GM20000 (cell line): ENCODE measurements at regions not wholly inside any gene's neighbourhood (a gene's known extent, or its start where the extent isn't known, plus 50 kb on each side); places are given as distances from the start of the nearest gene placed in this dataset.
"Not testable (repeated sequence)": the region's sequence is repeated elsewhere in the genome, so short reads cannot be mapped to it uniquely, and the experiment has no call there.

Experiments
- DNase-seq: peaks from one replicate; pipeline ENCODE4 v3.0.0; 2012; ENCODE audit warnings: low spot score
- TF ChIP-seq, protein P1 (sequence below): IDR thresholded peaks from 2 replicates; pipeline ENCODE4 v1.5.1; 2012; ENCODE audit warnings: mild to moderate bottlenecking, control low read depth; ENCODE audit errors: extremely low read depth, missing control alignments

DNA sequence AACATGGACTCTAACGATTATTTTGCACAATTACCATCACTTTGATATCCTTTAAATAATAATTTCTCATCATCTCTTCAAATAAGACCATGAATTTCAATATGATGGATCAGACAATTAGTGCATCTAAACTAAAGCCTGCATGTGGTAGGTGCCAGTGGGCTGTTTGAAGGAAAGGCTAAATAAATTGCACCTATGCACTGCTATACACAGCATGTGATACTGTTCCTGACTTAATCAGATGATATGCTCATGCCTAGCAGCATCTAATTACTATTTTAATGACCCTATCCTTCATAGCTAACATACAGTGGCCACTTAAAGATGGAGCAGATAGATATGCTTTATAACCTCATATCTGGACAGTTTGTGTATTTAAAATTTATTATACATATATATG, 731.6 kb upstream of the MANEA start:
- TF ChIP-seq, protein P1, sequence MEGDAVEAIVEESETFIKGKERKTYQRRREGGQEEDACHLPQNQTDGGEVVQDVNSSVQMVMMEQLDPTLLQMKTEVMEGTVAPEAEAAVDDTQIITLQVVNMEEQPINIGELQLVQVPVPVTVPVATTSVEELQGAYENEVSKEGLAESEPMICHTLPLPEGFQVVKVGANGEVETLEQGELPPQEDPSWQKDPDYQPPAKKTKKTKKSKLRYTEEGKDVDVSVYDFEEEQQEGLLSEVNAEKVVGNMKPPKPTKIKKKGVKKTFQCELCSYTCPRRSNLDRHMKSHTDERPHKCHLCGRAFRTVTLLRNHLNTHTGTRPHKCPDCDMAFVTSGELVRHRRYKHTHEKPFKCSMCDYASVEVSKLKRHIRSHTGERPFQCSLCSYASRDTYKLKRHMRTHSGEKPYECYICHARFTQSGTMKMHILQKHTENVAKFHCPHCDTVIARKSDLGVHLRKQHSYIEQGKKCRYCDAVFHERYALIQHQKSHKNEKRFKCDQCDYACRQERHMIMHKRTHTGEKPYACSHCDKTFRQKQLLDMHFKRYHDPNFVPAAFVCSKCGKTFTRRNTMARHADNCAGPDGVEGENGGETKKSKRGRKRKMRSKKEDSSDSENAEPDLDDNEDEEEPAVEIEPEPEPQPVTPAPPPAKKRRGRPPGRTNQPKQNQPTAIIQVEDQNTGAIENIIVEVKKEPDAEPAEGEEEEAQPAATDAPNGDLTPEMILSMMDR = no peak
- DNase-seq = no peak

DNA sequence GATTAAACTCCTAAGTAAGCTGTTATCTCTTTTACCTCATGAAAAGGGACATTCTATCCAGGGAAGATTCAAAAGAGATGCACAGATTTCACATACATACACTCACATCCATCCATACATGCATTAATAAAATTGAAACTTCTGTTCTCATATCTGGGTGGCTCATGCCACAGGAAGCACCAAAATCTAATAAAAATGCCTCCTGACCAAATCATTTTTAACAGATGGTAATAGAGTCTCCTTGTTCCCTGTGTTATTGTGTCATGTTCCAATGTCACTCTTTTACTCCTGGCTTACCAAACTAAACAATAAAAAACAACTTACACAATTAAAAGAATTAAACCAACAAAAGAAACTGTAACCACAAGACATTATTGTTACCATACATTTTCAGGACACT, 742.1 kb upstream of the MANEA start:
- no peak for DNase-seq
- TF ChIP-seq, protein P1 = no peak

DNA sequence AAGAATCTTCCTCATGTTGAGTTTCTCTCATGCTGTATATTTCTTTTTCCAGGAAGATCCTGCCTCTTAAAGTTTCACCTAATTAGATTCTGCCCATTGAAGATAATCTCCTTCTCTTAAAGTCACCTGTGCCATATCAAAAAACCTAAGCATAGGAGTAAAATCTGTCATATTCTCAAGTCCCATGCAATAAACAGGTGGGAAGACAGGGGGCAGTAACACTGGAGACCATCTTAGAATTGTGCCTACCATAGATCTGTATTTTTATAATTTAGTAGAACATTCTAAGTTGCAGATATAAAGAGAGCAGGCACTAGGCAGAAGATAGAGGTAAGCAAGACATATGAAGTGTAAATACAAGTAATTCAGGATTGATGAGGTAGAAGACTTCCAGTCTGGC, 763.5 kb upstream of the MANEA start:
- DNase-seq = no peak
- TF ChIP-seq, protein P1 = no peak

DNA sequence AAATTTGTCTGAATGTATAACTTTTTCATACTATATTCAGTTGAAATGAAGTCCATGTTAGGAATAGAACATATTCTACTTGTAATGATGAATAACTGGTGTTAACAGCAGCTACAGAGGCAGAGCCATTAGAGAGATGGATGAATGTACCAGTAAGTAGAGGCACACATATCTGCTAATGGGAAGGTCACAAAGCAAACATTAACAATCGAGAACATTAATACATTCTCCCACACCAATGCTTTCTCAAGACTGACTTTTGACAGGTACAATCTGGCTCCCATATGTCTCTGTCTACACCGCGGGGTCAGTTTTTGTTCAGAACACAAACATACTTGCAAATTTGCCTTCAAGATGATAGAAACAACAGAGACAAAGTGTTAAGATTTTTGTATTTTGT, 776.0 kb upstream of the MANEA start:
- DNase-seq = no peak
- TF ChIP-seq, protein P1 = no peak

DNA sequence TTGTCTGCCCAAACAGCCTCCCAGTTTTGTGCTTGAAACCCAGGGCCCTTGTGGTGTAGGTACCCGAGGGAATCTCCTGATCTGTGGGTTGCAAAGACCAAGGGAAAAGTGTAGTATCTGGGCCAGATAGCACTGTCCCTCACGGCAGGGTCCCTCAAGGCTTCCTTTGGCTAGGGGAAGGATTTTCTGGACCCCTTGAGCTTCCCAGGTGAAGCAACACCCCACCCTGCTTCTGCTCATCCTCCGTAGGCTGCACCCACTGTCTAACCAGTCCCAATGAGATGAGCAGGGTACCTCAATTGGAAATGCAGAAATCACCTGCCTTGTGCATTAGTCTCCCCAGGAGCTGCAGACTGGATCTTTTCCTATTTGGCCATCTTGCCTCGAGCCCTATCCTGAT, 791.8 kb upstream of the MANEA start:
- TF ChIP-seq, protein P1 = no peak
- no peak for DNase-seq

DNA sequence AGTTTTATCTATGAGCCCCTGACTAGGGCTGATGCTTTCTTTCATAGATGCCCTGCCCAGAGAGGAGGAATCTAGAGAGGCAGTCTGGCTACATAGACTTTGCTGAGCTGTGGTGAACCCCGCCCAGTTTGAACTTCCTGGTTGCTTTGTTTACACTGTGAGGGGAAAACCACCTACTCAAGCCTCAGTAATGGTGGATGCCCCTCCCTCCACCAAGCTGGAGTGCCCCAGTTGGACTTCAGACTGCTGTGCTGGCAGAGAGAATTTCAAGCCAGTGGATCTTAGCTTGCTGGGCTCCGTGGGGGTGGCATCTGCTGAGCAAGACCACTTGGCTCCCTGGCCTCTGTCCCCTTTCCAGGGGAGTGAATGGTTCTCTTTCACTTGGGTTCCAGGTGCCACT, 792.3 kb upstream of the MANEA start:
- not testable (repeated sequence) for DNase-seq

DNA sequence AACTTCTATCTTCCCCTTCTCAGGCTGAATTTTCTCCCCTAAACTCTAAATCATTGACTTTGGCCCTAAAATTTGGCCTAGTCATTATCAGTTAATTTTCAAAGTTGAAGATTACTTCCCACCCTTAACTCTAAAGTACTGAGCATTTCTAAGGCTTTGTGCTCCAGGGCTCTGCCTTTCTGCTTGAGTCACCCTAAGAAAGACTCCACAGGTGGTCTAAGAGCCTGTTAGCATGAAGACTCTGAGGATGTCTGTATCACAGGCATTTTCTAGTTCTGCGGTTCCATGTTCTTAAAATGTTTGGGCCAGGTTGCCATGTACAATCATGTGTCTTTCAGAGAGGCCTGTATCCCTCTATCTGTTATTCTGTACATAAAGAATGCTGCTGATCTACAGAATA, 808.1 kb upstream of the MANEA start:
- no peak for DNase-seq
- TF ChIP-seq, protein P1 = no peak

DNA sequence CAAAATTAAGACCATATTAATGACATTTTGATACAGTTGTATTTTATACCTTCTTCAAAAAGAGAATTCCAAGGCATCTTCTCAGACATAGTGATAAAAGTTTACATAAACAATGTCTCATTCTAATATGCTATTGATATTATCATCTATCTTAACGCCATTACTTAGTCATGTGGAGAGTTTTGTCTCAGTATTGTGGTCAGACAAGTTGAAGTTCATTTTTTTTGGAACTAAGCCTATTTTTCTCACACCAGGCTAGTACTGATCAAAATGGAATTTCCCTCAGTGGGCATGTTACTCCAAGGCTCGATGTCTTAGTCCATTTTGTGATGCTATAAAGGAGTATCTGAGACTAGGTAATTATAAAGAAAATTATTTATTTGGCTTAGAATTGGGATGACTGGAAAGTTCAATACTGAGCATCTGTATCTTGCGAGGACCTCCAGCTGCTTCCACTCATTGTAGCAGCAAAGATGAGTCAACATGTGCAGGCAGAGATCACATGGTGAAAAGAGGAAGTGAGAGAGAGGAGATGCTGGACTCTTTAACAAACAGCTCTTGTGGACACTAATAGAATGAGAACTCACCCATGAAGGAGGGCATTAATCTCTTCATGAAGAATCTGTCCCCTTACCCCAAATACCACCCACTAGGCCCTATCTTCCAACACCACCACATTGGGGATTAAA, 825.5 kb upstream of the MANEA start:
- DNase-seq = peak; percentile 13
- TF ChIP-seq, protein P1 = no peak
